ENCODE measurements at regions not wholly inside any gene's neighbourhood (a gene's known extent, or its start where the extent isn't known, plus 50 kb on each side); places are given as distances from the start of the nearest gene placed in this dataset.

GRCh38 chr1:38139738-38140487, 93.3 kb upstream of the POU3F1 start:
- no peak for TF ChIP-seq CTCF (IDR thresholded peaks at IDR 0.05; ENCODE audit: low read depth, low read length)
- no peak for DNase-seq (ENCODE audit: low read depth, low spot score)
- H3K4me3 ChIP-seq (ENCODE audit: low read depth, low read length), result no peak overlapping the region
- in situ Hi-C loops (cut with HindIII; ENCODE audit: low sequenced_read_pairs), result no loop called here

- in situ Hi-C loops (cut with HindIII; ENCODE audit: low sequenced_read_pairs), result no loop called here
- DNase-seq (ENCODE audit: low read depth, low spot score), result peak; percentile 97
- TF ChIP-seq CTCF (IDR thresholded peaks at IDR 0.05; ENCODE audit: low read depth, low read length), result peak; percentile 33
- H3K4me3 ChIP-seq (ENCODE audit: low read depth, low read length), result no peak overlapping the region
Measured at GRCh38 chr1:38138498-38139233, 92.1 kb upstream of the POU3F1 start.

- DNase-seq (ENCODE audit: low read depth, low spot score), result no peak
- in situ Hi-C loops (cut with HindIII; ENCODE audit: low sequenced_read_pairs), result no loop called here
- H3K4me3 ChIP-seq (ENCODE audit: low read depth, low read length), result no peak overlapping the region
- TF ChIP-seq CTCF (IDR thresholded peaks at IDR 0.05; ENCODE audit: low read depth, low read length), result no peak
Measured at GRCh38 chr1:38137164-38137563, 90.6 kb upstream of the POU3F1 start.

- no peak for DNase-seq (ENCODE audit: low read depth, low spot score)
- in situ Hi-C loops (cut with HindIII; ENCODE audit: low sequenced_read_pairs), result no loop called here
Measured at GRCh38 chr1:38135625-38136414, 89.2 kb upstream of the POU3F1 start.

GRCh38 chr1:38134294-38134755, 87.7 kb upstream of the POU3F1 start:
- TF ChIP-seq CTCF (IDR thresholded peaks at IDR 0.05; ENCODE audit: low read depth, low read length), result no peak
- in situ Hi-C loops (cut with HindIII; ENCODE audit: low sequenced_read_pairs), result no loop called here
- no peak overlapping the region for H3K4me3 ChIP-seq (ENCODE audit: low read depth, low read length)
- DNase-seq (ENCODE audit: low read depth, low spot score), result no peak

More at GRCh38 chr1:38135625-38136414, 89.2 kb upstream of the POU3F1 start:
- TF ChIP-seq CTCF (IDR thresholded peaks at IDR 0.05; ENCODE audit: low read depth, low read length), result no peak
- H3K4me3 ChIP-seq (ENCODE audit: low read depth, low read length), result no peak overlapping the region

- no peak for DNase-seq (ENCODE audit: low read depth, low spot score)
- in situ Hi-C loops (cut with HindIII; ENCODE audit: low sequenced_read_pairs), result no loop called here
- TF ChIP-seq CTCF (IDR thresholded peaks at IDR 0.05; ENCODE audit: low read depth, low read length), result no peak
- no peak overlapping the region for H3K4me3 ChIP-seq (ENCODE audit: low read depth, low read length)
Measured at GRCh38 chr1:38133756-38134155, 87.2 kb upstream of the POU3F1 start.

Data from astrocyte of the spinal cord (primary cell).